ENCODE measurements at regions not wholly inside any gene's neighbourhood (a gene's known extent, or its start where the extent isn't known, plus 50 kb on each side); places are given as distances from the start of the nearest gene placed in this dataset.

- FAIRE-seq (no peak), DNase-seq (ENCODE audit: insufficient read length, low spot score) (no peak)
- no peak for TF ChIP-seq POLR2A (IDR thresholded peaks at IDR 0.05; ENCODE audit: low read depth, low read length)
Measured at GRCh38 chr1:80056179-80056578, 1049.6 kb upstream of the ADGRL4 start.

DNA sequence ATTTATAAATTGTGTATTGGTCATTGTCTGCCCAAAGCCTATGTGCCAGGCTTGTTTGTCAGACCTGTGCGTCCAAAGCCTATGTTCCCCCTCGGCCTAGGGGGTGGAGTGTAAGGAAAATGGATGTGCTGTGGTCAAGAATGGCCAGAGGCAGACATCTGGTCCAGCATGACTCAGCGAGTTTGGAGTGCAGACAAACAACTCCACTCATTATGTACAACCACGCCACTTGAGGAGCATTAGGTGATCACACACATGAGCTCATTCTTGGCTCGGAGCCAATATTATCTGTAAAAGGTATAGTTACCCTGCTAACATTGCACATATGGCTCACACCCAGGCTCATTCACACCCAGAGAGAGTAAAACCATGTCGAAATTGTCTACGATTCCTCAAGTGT, 1047.6 kb upstream of the ADGRL4 start:
- DNase-seq (ENCODE audit: insufficient read length, low spot score) (peak; percentile 4), FAIRE-seq (peak; percentile 88)
- TF ChIP-seq POLR2A (IDR thresholded peaks at IDR 0.05; ENCODE audit: low read depth, low read length), result no peak

DNA sequence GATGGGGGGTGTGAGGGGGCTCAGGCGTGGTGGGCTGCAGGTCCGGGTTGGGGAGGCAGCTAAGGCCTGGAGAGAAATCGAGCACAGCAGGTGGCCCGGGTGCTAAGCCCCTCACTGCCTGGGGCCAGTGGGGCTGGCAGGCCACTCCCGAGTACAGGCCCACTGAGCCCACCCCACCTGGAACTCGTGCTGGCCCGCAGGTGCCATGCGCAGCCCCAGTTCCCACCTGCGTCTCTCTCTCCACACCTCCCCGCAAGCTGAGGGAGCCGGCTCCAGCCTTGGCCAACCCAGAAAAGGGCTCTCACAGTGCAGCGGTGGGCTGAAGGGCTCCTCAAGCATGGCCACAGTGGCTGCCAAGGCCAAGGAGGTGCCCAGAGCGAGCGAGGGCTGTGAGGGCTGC, 1047.1 kb upstream of the ADGRL4 start:
- DNase-seq (ENCODE audit: insufficient read length, low spot score), result no peak
- no peak for FAIRE-seq
- TF ChIP-seq POLR2A (IDR thresholded peaks at IDR 0.05; ENCODE audit: low read depth, low read length), result no peak

DNA sequence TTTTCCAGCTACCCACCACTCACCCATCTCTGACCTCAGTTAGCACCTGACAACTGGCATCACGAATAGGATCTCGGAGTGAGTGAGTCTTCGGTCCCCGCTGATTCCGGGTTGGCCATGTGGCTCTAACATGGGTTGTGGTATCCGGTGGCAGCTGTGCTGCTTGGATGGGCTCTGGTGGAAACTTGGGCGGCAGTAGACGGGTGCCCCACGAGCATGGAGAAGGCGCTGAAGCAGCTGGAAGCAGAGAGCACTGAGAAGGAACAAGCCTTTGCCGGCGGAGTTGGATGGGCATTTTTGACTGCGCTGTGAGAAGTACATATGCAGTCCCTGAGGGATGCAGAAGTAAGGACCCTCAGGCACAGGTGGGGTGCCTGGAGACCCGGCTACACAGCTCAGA, 1044.0 kb upstream of the ADGRL4 start:
- FAIRE-seq (no peak), DNase-seq (ENCODE audit: insufficient read length, low spot score) (no peak)
- TF ChIP-seq POLR2A (IDR thresholded peaks at IDR 0.05; ENCODE audit: low read depth, low read length), result no peak

GRCh38 chr1:80050085-80050484, 1043.6 kb upstream of the ADGRL4 start:
- no peak for TF ChIP-seq POLR2A (IDR thresholded peaks at IDR 0.05; ENCODE audit: low read depth, low read length)
- no peak for DNase-seq (ENCODE audit: insufficient read length, low spot score)
- no peak for FAIRE-seq

DNA sequence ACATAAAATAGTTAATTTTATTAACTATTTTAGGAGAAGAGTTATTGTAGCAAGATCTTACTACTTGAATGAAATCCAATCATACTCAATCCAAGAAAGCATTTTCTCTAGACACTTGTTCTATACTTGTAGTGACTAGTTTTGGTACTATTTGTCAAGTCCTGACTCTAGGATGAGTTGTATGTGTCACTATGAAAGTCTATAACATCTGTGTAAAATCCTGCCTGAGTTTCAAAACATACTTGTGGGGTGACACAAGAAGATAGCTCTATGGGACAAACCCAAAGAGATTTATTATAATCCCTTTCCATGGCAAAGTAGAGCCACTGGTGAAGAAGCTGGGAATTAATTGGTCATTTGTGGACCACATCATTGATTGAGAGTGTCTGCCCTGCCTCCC, 1042.2 kb upstream of the ADGRL4 start:
- FAIRE-seq (no peak), DNase-seq (ENCODE audit: insufficient read length, low spot score) (no peak)
- no peak for TF ChIP-seq POLR2A (IDR thresholded peaks at IDR 0.05; ENCODE audit: low read depth, low read length)

DNA sequence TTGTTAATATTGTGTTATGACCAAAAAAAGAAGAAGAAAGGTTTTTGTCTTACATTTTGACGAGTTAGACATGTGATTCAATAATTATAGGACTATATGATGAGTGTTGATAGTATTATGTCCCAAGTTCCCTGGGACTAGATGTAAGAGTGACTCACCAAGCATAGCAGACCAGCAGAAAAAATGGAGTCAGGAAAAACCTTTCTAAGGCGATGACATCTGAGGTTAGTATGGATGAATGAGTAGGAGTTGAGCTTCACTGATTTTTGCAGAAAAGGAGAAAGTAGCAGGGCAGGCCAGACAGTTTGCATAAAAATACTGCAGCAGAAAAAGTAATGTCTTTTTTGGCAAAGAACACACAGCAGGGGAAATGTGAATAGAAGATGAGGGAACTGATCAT, 1041.3 kb upstream of the ADGRL4 start:
- FAIRE-seq, result no peak
- DNase-seq (ENCODE audit: insufficient read length, low spot score), result no peak

DNA sequence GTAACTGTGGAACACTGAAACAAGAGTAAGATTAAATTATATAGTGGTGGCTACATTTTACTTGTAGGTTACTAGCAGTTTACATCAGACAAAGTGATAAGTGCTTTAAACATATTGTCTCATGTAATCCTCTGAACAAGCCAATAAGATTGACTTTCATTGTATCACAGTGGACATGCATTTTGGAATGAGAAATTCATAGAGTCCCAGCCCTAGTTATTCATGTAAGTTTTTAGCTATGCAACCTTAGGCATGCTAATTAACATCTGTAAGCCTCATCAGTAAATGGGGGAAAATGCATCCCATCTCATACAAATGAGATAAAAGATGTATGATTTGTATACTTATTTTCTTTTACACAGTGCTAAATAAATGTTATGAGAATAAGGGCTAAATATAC, 1038.1 kb upstream of the ADGRL4 start:
- no peak for TF ChIP-seq POLR2A (IDR thresholded peaks at IDR 0.05; ENCODE audit: low read depth, low read length)
- FAIRE-seq (no peak), DNase-seq (ENCODE audit: insufficient read length, low spot score) (no peak)

More for the DNA sequence above, 1041.3 kb upstream of the ADGRL4 start:
- TF ChIP-seq POLR2A (IDR thresholded peaks at IDR 0.05; ENCODE audit: low read depth, low read length), result no peak

DNA sequence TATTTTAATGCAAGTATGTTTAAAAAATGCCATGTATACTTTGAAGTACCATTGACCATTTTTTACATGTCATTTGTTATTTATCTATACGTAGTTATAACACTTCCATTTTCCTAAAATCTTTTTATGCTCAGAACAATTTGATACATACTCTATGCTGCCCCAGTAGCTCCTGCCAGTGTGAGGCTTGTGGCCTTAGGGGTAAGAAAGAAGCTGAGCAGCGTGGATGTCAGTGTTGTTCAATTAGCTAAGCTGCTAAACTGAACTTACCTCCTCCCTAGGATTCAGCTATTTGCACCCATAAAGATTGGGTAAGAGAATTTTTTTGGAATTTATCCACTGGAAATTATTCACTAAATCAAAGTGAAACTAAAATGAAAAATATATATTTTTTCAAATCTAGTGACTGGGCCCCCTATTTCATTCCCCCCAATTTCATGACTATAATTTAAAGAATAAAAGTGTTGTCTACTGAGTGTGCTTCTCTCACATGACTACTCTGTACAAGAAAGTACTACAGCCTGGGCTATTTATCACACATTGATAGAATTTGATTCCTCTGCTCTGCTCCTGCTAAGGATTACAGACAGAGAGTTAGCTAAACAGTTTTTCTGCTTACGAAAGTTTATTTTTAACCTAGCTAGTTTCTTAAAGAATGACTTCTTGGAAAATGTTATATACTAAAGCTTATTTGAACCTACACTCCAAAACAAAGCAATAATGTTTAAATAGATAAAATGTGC, 1030.3 kb upstream of the ADGRL4 start:
- FAIRE-seq (peak; percentile 11), DNase-seq (ENCODE audit: insufficient read length, low spot score) (no peak)
- TF ChIP-seq POLR2A (IDR thresholded peaks at IDR 0.05; ENCODE audit: low read depth, low read length), result no peak

DNA sequence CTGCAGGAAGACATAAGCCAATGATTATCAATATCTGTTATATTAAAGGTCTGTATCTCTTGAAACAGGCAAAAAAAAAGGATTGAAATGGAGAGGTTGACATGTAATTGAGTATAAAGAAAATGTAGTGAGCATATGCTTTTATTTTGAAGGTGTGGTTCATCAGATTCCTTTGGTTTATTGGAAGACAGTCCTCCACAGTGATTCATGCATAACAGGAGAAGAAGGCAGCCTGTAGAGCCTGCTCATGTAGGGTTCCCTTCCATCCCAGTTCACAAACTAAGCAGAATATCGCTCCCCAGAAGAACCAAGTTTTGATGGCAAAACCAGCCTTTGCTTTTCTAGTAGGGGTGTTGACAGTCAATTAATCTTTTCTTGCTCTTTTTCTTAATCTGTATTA, 1016.8 kb upstream of the ADGRL4 start:
- no peak for TF ChIP-seq POLR2A (IDR thresholded peaks at IDR 0.05; ENCODE audit: low read depth, low read length)
- DNase-seq (ENCODE audit: insufficient read length, low spot score) (no peak), FAIRE-seq (peak; percentile 81)

GRCh38 chr1:80021891-80022290, 1015.4 kb upstream of the ADGRL4 start:
- TF ChIP-seq POLR2A (IDR thresholded peaks at IDR 0.05; ENCODE audit: low read depth, low read length), result no peak
- no peak for FAIRE-seq
- no peak for DNase-seq (ENCODE audit: insufficient read length, low spot score)

DNA sequence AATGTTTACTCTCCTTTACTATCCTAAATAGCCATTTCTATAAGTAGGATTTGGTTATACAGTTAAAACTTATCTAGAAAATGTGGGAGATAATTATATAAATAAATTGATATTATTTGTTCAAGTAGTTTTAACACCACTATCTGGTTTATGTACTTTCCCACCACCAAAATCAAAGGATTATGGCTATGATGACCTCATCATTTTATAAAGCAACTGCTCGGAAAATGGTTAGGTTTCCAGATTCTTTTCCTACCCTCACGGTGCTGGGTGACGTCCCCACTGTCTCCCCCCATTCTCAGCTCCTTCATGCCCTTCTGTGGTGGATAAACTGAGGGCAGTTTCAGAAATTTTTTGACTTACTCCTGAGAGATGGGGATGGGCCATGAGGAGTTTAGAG, 1011.8 kb upstream of the ADGRL4 start:
- no peak for TF ChIP-seq POLR2A (IDR thresholded peaks at IDR 0.05; ENCODE audit: low read depth, low read length)
- DNase-seq (ENCODE audit: insufficient read length, low spot score) (no peak), FAIRE-seq (no peak)

DNA sequence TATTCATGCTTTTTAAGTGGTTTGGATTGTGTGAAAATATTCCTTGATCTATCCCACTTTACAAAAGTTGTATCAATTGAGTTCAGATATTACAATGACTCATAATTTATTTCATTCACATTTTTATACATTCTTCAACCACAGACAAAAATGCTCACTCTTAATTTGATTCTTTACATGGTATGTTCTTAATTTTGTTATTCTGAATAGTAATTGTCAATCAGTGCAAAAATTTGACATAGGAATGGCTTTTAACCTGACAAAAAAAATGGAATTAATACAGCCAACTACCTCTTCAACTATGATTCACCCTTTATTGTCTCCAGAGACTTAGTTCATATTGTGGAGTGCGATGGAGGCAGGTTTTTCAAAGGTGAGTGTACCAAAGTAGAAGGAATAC, 1002.4 kb upstream of the ADGRL4 start:
- FAIRE-seq (peak; percentile 53), DNase-seq (ENCODE audit: insufficient read length, low spot score) (no peak)
- TF ChIP-seq POLR2A (IDR thresholded peaks at IDR 0.05; ENCODE audit: low read depth, low read length), result no peak

DNA sequence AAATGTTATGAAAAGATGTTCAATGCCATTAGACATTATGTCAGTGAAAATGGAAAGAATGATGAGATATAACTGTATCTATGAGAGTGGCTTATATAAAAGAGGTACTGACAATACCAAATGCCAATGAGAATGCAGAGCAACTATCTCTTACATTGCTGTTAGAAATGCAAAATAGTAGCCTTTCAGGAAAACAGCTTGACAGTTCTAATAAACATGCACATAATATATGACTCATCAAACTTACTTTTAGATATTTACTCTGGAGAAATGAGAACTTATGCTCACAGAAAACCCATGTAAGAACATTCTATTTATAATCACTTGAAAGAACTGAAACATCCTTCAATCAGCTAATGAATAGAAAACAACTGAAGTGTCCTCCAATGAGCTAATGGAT, 996.7 kb upstream of the ADGRL4 start:
- DNase-seq (ENCODE audit: insufficient read length, low spot score) (no peak), FAIRE-seq (no peak)
- no peak for TF ChIP-seq POLR2A (IDR thresholded peaks at IDR 0.05; ENCODE audit: low read depth, low read length)

DNA sequence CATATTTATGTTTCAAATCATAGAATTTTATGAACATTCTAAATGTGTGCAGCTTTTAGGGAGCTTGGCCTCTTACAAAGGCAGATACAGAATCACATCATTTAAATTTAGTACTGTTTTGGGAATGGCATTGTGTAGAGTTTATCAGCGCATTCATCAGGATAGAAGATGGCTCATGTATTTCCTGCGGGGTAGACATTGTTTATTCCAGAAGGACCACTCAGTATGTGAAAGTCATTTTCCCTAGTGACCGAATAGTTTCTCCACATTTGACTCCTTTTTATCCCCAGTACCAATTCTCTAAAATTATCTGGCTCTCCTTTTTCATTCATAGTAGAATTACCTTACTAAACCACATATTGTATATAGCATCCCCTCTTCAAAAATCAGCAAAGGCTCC, 981.9 kb upstream of the ADGRL4 start:
- DNase-seq (ENCODE audit: insufficient read length, low spot score), result no peak
- no peak for FAIRE-seq
- no peak for TF ChIP-seq POLR2A (IDR thresholded peaks at IDR 0.05; ENCODE audit: low read depth, low read length)

GRCh38 chr1:79982211-79982610, 975.7 kb upstream of the ADGRL4 start:
- DNase-seq (ENCODE audit: insufficient read length, low spot score), result no peak
- no peak for FAIRE-seq
- TF ChIP-seq POLR2A (IDR thresholded peaks at IDR 0.05; ENCODE audit: low read depth, low read length), result no peak
